GM18909 (cell line): ENCODE measurements at regions not wholly inside any gene's neighbourhood (a gene's known extent, or its start where the extent isn't known, plus 50 kb on each side); places are given as distances from the start of the nearest gene placed in this dataset.

ENCODE experiments used
- ATAC-seq: cut with Tn5 transposase; IDR thresholded peaks from one replicate; pipeline ENCODE4 v1.9.1; 2021; ENCODE audit warnings: mild to moderate bottlenecking; ENCODE audit not compliant: unreplicated experiment, poor library complexity

GRCh38 chr2:67986258-67986657 is 76.5 kb downstream of the C1D start:
- ATAC-seq = no peak
